Brain microvascular endothelial cell (primary cell): ENCODE measurements at regions not wholly inside any gene's neighbourhood (a gene's known extent, or its start where the extent isn't known, plus 50 kb on each side); places are given as distances from the start of the nearest gene placed in this dataset.

Experiments
- DNase-seq: peaks from one replicate; pipeline ENCODE4 v3.0.0-alpha.2; 2020
- H3K27ac ChIP-seq: fragments of 250-450 bp; sonication (Bioruptor Pico); 2 replicates; pipeline ENCODE4 v1.5.1; 2020; ENCODE audit warnings: mild to moderate bottlenecking, moderate library complexity
- H3K27me3 ChIP-seq: fragments of 250-450 bp; sonication (Bioruptor Pico); replicated peaks from 2 replicates; pipeline ENCODE4 v1.5.1; 2020; ENCODE audit warnings: mild to moderate bottlenecking
- H3K36me3 ChIP-seq: fragments of 250-450 bp; sonication (Bioruptor Pico); replicated peaks from 2 replicates; pipeline ENCODE4 v1.5.1; 2020; ENCODE audit warnings: mild to moderate bottlenecking
- H3K4me3 ChIP-seq: 2 replicates; pipeline ENCODE4 v1.5.1; 2011; ENCODE audit warnings: low read depth, mild to moderate bottlenecking, control low read depth, low read length, moderate library complexity
- CTCF ChIP-seq: IDR thresholded peaks from 2 replicates; pipeline ENCODE4 v1.5.1; 2011; ENCODE audit warnings: low read depth, mild to moderate bottlenecking, moderate library complexity, low read length, control low read depth, inconsistent platforms; ENCODE audit errors: missing control alignments
- in situ Hi-C: cut with HindIII; loops from 2 replicates; pipeline ENCODE4 v1.10.0; 2017; ENCODE audit warnings: low sequenced_read_pairs, low pct_ligation_motif_present

- Histone ChIP-seq H3K36me3 (no peaks in the 10 kb centered on the region), H3K27ac (no peak overlapping the region), H3K27me3 (no peaks in the 10 kb centered on the region), H3K4me3 (no peak overlapping the region)
- DNase-seq = no peak
- in situ Hi-C loops = no loop called here
- no peak for TF ChIP-seq CTCF
Observed at GRCh38 chr11:115911613-115912346, 407.6 kb upstream of the CADM1 start.

- TF ChIP-seq CTCF = no peak
- in situ Hi-C loops = no loop called here
- H3K27ac ChIP-seq = no peak overlapping the region
- no peaks in the 10 kb centered on the region for H3K36me3 ChIP-seq
- no peak overlapping the region for H3K4me3 ChIP-seq
- no peaks in the 10 kb centered on the region for H3K27me3 ChIP-seq
- no peak for DNase-seq
Observed at GRCh38 chr11:115910379-115910778, 406.2 kb upstream of the CADM1 start.

GRCh38 chr11:115906171-115906570 is 402.0 kb upstream of the CADM1 start:
- DNase-seq = no peak
- in situ Hi-C loops = no loop called here
- no peaks in the 10 kb centered on the region for H3K36me3 ChIP-seq
- no peaks in the 10 kb centered on the region for H3K27me3 ChIP-seq
- no peak overlapping the region for H3K27ac ChIP-seq
- TF ChIP-seq CTCF = no peak
- H3K4me3 ChIP-seq = no peak overlapping the region

DNA sequence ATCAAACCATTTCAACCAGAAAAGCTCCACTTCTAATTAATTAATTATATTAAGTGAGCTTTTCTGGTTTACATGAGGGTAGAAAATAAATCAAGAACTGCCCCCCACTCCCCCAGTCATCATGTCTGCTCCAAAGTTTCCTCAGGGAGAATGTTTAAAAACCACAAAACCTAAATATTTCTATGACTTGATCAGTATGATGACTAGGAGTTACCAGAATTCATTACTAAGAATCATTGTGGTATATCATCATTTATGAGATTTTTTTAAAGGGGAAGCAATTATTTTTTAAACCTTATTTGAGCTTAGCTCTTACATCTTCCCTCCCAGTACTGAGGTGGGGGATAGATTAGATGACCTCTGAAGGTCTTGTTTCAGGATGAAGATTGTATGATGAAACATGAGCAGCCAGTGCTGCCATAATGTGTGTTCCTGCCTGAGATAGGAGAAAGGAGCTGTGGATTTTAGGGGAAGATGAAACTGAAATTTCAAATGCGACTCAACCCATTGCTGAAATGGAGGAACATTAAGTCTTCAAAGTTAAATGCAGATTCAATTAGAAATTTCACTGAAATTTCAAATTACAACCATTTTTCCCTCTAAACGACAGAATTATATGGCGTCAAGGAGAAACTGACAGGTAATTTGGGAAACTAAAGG is 401.3 kb upstream of the CADM1 start:
- Histone ChIP-seq H3K4me3 (no peak overlapping the region), H3K27me3 (no peaks in the 10 kb centered on the region), H3K27ac (no peak overlapping the region), H3K36me3 (no peaks in the 10 kb centered on the region)
- DNase-seq = no peak
- no peak for TF ChIP-seq CTCF
- in situ Hi-C loops = no loop called here

DNA sequence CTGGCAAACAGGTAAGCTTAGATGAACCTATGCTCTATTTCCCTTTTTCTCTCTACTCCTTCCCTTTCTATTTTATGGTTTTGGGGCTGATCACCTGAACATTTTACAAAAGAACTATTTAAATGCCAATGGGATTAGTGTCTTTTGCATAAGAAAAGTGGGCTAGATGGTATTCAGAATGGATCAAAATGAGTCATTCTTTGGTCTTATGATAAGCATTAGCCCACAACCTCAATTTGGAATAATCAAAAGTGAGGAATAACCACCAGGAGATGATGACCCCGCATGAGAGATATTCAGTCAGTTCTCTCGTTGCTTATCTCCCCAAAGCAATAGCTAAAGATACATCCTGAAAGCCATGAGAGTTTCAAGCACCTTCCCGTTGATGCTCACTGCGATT is 399.0 kb upstream of the CADM1 start:
- no peaks in the 10 kb centered on the region for H3K27me3 ChIP-seq
- H3K4me3 ChIP-seq = no peak overlapping the region
- DNase-seq = no peak
- no peak for TF ChIP-seq CTCF
- in situ Hi-C loops = no loop called here
- H3K27ac ChIP-seq = no peak overlapping the region
- H3K36me3 ChIP-seq = no peaks in the 10 kb centered on the region
